GM21717 (cell line): ENCODE measurements at regions not wholly inside any gene's neighbourhood (a gene's known extent, or its start where the extent isn't known, plus 50 kb on each side); places are given as distances from the start of the nearest gene placed in this dataset.
"Not testable (repeated sequence)": the region's sequence is repeated elsewhere in the genome, so short reads cannot be mapped to it uniquely, and the experiment has no call there.

Experiments used
- ATAC-seq: cut with Tn5 transposase; IDR thresholded peaks from one replicate; pipeline ENCODE4 v1.9.1; 2021; ENCODE audit warnings: mild to moderate bottlenecking, moderate library complexity; ENCODE audit not compliant: unreplicated experiment

GRCh38 chr6:92962846-92963245, 456.5 kb downstream of the EPHA7 start:
- no peak for ATAC-seq

- not testable (repeated sequence) for ATAC-seq
Measured at GRCh38 chr6:92952111-92952510, 467.2 kb downstream of the EPHA7 start.

- no peak for ATAC-seq
Measured at GRCh38 chr6:92945799-92946198, 473.6 kb downstream of the EPHA7 start.

GRCh38 chr6:92944132-92944531, 475.2 kb downstream of the EPHA7 start:
- no peak for ATAC-seq

GRCh38 chr6:92942549-92942948, 476.8 kb downstream of the EPHA7 start:
- ATAC-seq: no peak

- ATAC-seq: no peak
Measured at GRCh38 chr6:92934625-92935024, 484.7 kb downstream of the EPHA7 start.

GRCh38 chr6:92930171-92930570, 489.2 kb downstream of the EPHA7 start:
- no peak for ATAC-seq

- no peak for ATAC-seq
Measured at GRCh38 chr6:92922216-92922806, 497.0 kb downstream of the EPHA7 start.

- no peak for ATAC-seq
Measured at GRCh38 chr6:92915466-92915865, 503.9 kb downstream of the EPHA7 start.

- ATAC-seq: no peak
Measured at GRCh38 chr6:92911301-92911700, 508.1 kb downstream of the EPHA7 start.

- ATAC-seq: no peak
Measured at GRCh38 chr6:92910646-92911045, 508.7 kb downstream of the EPHA7 start.

- no peak for ATAC-seq
Measured at GRCh38 chr6:92906385-92906784, 513.0 kb downstream of the EPHA7 start.

GRCh38 chr6:92893741-92894140, 525.6 kb downstream of the EPHA7 start:
- ATAC-seq: no peak

- no peak for ATAC-seq
Measured at GRCh38 chr6:92892626-92893170, 526.7 kb downstream of the EPHA7 start.

GRCh38 chr6:92888316-92888715, 531.0 kb downstream of the EPHA7 start:
- ATAC-seq: no peak

- ATAC-seq: no peak
Measured at GRCh38 chr6:92887871-92888270, 531.5 kb downstream of the EPHA7 start.

GRCh38 chr6:92879526-92879925, 539.8 kb downstream of the EPHA7 start:
- ATAC-seq: no peak

- ATAC-seq: no peak
Measured at GRCh38 chr6:92864966-92865555, 554.3 kb downstream of the EPHA7 start.

GRCh38 chr6:92849636-92850035, 569.7 kb downstream of the EPHA7 start:
- no peak for ATAC-seq

GRCh38 chr6:92848901-92849300, 570.5 kb downstream of the EPHA7 start:
- ATAC-seq: no peak

GRCh38 chr6:92848459-92848858, 570.9 kb downstream of the EPHA7 start:
- no peak for ATAC-seq

GRCh38 chr6:92847988-92848387, 571.4 kb downstream of the EPHA7 start:
- ATAC-seq: no peak
